ENCODE measurements at regions not wholly inside any gene's neighbourhood (a gene's known extent, or its start where the extent isn't known, plus 50 kb on each side); places are given as distances from the start of the nearest gene placed in this dataset.
"Not testable (repeated sequence)": the region's sequence is repeated elsewhere in the genome, so short reads cannot be mapped to it uniquely, and the experiment has no call there.

- H3K4me2 ChIP-seq (ENCODE audit: unreplicated experiment): no peak overlapping the region
- no peak overlapping the region for H2AFZ ChIP-seq
Observed at GRCh38 chr4:125787707-125788106, 473.0 kb downstream of the FAT4 start.

GRCh38 chr4:125789023-125789422 lies 474.3 kb downstream of the FAT4 start:
- DNase-seq: no peak
- Histone ChIP-seq H3K36me3 (ENCODE audit: low read depth) (no peaks in the 10 kb centered on the region), H3K79me2 (ENCODE audit: insufficient read depth) (no peaks in the 10 kb centered on the region), H4K20me1 (ENCODE audit: insufficient read depth) (no peaks in the 10 kb centered on the region), H3K9ac (no peak overlapping the region), H3F3A (ENCODE audit: insufficient read depth) (no peaks in the 10 kb centered on the region), H3K27ac (no peak overlapping the region), H3K4me2 (ENCODE audit: unreplicated experiment) (no peak overlapping the region), H3K9me3 (ENCODE audit: low read depth) (no peaks in the 10 kb centered on the region), H3K27me3 (replicated peaks; ENCODE audit: insufficient read depth) (no peaks in the 10 kb centered on the region), H3K9me2 (ENCODE audit: insufficient read depth) (no peaks in the 10 kb centered on the region), H3K4me1 (ENCODE audit: insufficient read depth) (no peaks in the 10 kb centered on the region), H2AFZ (peak overlapping the region; percentile 42), H3K4me3 (no peak overlapping the region)
- TF ChIP-seq EZH2phosphoT487 (IDR thresholded peaks at IDR 0.05; ENCODE audit: insufficient read depth, low read depth) (no peak), EZH2 (IDR thresholded peaks at IDR 0.05; ENCODE audit: insufficient read depth, poor library complexity, severe bottlenecking) (no peak)
- in situ Hi-C loops (cut with MboI): no loop called here

More at GRCh38 chr4:125787707-125788106, 473.0 kb downstream of the FAT4 start:
- H3K9ac ChIP-seq: no peak overlapping the region
- in situ Hi-C loops (cut with MboI): no loop called here
- no peak overlapping the region for H3K27ac ChIP-seq
- no peaks in the 10 kb centered on the region for H3K9me2 ChIP-seq (ENCODE audit: insufficient read depth)
- no peaks in the 10 kb centered on the region for H3K9me3 ChIP-seq (ENCODE audit: low read depth)
- no peaks in the 10 kb centered on the region for H3K36me3 ChIP-seq (ENCODE audit: low read depth)
- H3K4me1 ChIP-seq (ENCODE audit: insufficient read depth): no peaks in the 10 kb centered on the region
- H4K20me1 ChIP-seq (ENCODE audit: insufficient read depth): no peaks in the 10 kb centered on the region
- no peaks in the 10 kb centered on the region for H3F3A ChIP-seq (ENCODE audit: insufficient read depth)
- H3K4me3 ChIP-seq: no peak overlapping the region
- DNase-seq: no peak
- H3K27me3 ChIP-seq (replicated peaks; ENCODE audit: insufficient read depth): no peaks in the 10 kb centered on the region
- H3K79me2 ChIP-seq (ENCODE audit: insufficient read depth): no peaks in the 10 kb centered on the region
- TF ChIP-seq EZH2phosphoT487 (IDR thresholded peaks at IDR 0.05; ENCODE audit: insufficient read depth, low read depth) (no peak), EZH2 (IDR thresholded peaks at IDR 0.05; ENCODE audit: insufficient read depth, poor library complexity, severe bottlenecking) (no peak)

- no peak overlapping the region for H2AFZ ChIP-seq
- H3K9me2 ChIP-seq (ENCODE audit: insufficient read depth): no peaks in the 10 kb centered on the region
- H3K27me3 ChIP-seq (replicated peaks; ENCODE audit: insufficient read depth): no peaks in the 10 kb centered on the region
- DNase-seq: no peak
- no peak overlapping the region for H3K4me3 ChIP-seq
- H3K9ac ChIP-seq: no peak overlapping the region
- H3F3A ChIP-seq (ENCODE audit: insufficient read depth): no peaks in the 10 kb centered on the region
- 92 to 95% methylated on average over 2 of the region's 2 CpGs for WGBS, 2 experiments (ENCODE audit: low coverage in 1 of 2, low lambda C conversion rate in 2 of 2, missing lambda C conversion rate in 2 of 2)
- H4K20me1 ChIP-seq (ENCODE audit: insufficient read depth): no peaks in the 10 kb centered on the region
- H3K4me1 ChIP-seq (ENCODE audit: insufficient read depth): no peaks in the 10 kb centered on the region
- no peaks in the 10 kb centered on the region for H3K36me3 ChIP-seq (ENCODE audit: low read depth)
- H3K27ac ChIP-seq: no peak overlapping the region
- no peaks in the 10 kb centered on the region for H3K9me3 ChIP-seq (ENCODE audit: low read depth)
- no peak overlapping the region for H3K4me2 ChIP-seq (ENCODE audit: unreplicated experiment)
- no peak for TF ChIP-seq EZH2phosphoT487 (IDR thresholded peaks at IDR 0.05; ENCODE audit: insufficient read depth, low read depth)
- no peak for TF ChIP-seq EZH2 (IDR thresholded peaks at IDR 0.05; ENCODE audit: insufficient read depth, poor library complexity, severe bottlenecking)
- in situ Hi-C loops (cut with MboI): no loop called here
- H3K79me2 ChIP-seq (ENCODE audit: insufficient read depth): no peaks in the 10 kb centered on the region
Observed at GRCh38 chr4:125791896-125792295, 477.1 kb downstream of the FAT4 start.

- Histone ChIP-seq H3K36me3 (ENCODE audit: low read depth) (no peaks in the 10 kb centered on the region), H4K20me1 (ENCODE audit: insufficient read depth) (no peaks in the 10 kb centered on the region), H3K27ac (no peak overlapping the region), H2AFZ (no peak overlapping the region), H3K27me3 (replicated peaks; ENCODE audit: insufficient read depth) (no peaks in the 10 kb centered on the region), H3K9me3 (ENCODE audit: low read depth) (no peaks in the 10 kb centered on the region), H3K4me1 (ENCODE audit: insufficient read depth) (no peaks in the 10 kb centered on the region), H3K79me2 (ENCODE audit: insufficient read depth) (no peaks in the 10 kb centered on the region), H3K4me3 (no peak overlapping the region), H3K9me2 (ENCODE audit: insufficient read depth) (no peaks in the 10 kb centered on the region), H3F3A (ENCODE audit: insufficient read depth) (no peaks in the 10 kb centered on the region), H3K9ac (no peak overlapping the region), H3K4me2 (ENCODE audit: unreplicated experiment) (no peak overlapping the region)
- TF ChIP-seq EZH2 (IDR thresholded peaks at IDR 0.05; ENCODE audit: insufficient read depth, poor library complexity, severe bottlenecking): no peak
- TF ChIP-seq EZH2phosphoT487 (IDR thresholded peaks at IDR 0.05; ENCODE audit: insufficient read depth, low read depth): no peak
- WGBS, 2 experiments (ENCODE audit: low coverage in 1 of 2, low lambda C conversion rate in 2 of 2, missing lambda C conversion rate in 2 of 2): 66 to 68% methylated on average over 1 of the region's 1 CpG
- in situ Hi-C loops (cut with MboI): no loop called here
- DNase-seq: no peak
Observed at GRCh38 chr4:125794989-125795388, 480.2 kb downstream of the FAT4 start.

- no peak overlapping the region for H3K27ac ChIP-seq
- no peak for DNase-seq
Observed at GRCh38 chr4:125796138-125796537, 481.4 kb downstream of the FAT4 start.

GRCh38 chr4:125797621-125798020 lies 482.9 kb downstream of the FAT4 start:
- H4K20me1 ChIP-seq (ENCODE audit: insufficient read depth); DNase-seq; H3K27ac ChIP-seq; H3K4me3 ChIP-seq; H3K9me2 ChIP-seq (ENCODE audit: insufficient read depth); in situ Hi-C loops (cut with MboI); H3K9ac ChIP-seq; H3F3A ChIP-seq (ENCODE audit: insufficient read depth); H3K4me2 ChIP-seq (ENCODE audit: unreplicated experiment); H3K36me3 ChIP-seq (ENCODE audit: low read depth); H3K79me2 ChIP-seq (ENCODE audit: insufficient read depth); H3K27me3 ChIP-seq (replicated peaks; ENCODE audit: insufficient read depth); H2AFZ ChIP-seq; H3K9me3 ChIP-seq (ENCODE audit: low read depth); H3K4me1 ChIP-seq (ENCODE audit: insufficient read depth): not testable (repeated sequence)
- WGBS, 2 experiments (ENCODE audit: low coverage in 1 of 2, low lambda C conversion rate in 2 of 2, missing lambda C conversion rate in 2 of 2): 79 to 80% methylated on average over 4 of the region's 4 CpGs

More at GRCh38 chr4:125796138-125796537, 481.4 kb downstream of the FAT4 start:
- Histone ChIP-seq H3F3A (ENCODE audit: insufficient read depth) (no peaks in the 10 kb centered on the region), H3K4me1 (ENCODE audit: insufficient read depth) (no peaks in the 10 kb centered on the region), H3K79me2 (ENCODE audit: insufficient read depth) (no peaks in the 10 kb centered on the region), H3K9ac (no peak overlapping the region), H3K4me2 (ENCODE audit: unreplicated experiment) (no peak overlapping the region), H3K4me3 (no peak overlapping the region), H3K36me3 (ENCODE audit: low read depth) (no peaks in the 10 kb centered on the region), H2AFZ (no peak overlapping the region), H3K27me3 (replicated peaks; ENCODE audit: insufficient read depth) (no peaks in the 10 kb centered on the region), H4K20me1 (ENCODE audit: insufficient read depth) (no peaks in the 10 kb centered on the region), H3K9me2 (ENCODE audit: insufficient read depth) (no peaks in the 10 kb centered on the region), H3K9me3 (ENCODE audit: low read depth) (no peaks in the 10 kb centered on the region)
- in situ Hi-C loops (cut with MboI): no loop called here
- 43 to 63% methylated on average over 2 of the region's 2 CpGs for WGBS, 2 experiments (ENCODE audit: low coverage in 1 of 2, low lambda C conversion rate in 2 of 2, missing lambda C conversion rate in 2 of 2)
- no peak for TF ChIP-seq EZH2phosphoT487 (IDR thresholded peaks at IDR 0.05; ENCODE audit: insufficient read depth, low read depth)
- TF ChIP-seq EZH2 (IDR thresholded peaks at IDR 0.05; ENCODE audit: insufficient read depth, poor library complexity, severe bottlenecking): no peak

Measured in GM23248 (cell line).